Dedifferentiated amniotic fluid mesenchymal stem cell (primary cell): ENCODE measurements at regions not wholly inside any gene's neighbourhood (a gene's known extent, or its start where the extent isn't known, plus 50 kb on each side); places are given as distances from the start of the nearest gene placed in this dataset.

Source experiments
- DNase-seq: peaks from one replicate; pipeline ENCODE4 v3.0.0-alpha.2; 2016; ENCODE audit errors: extremely low spot score

DNA sequence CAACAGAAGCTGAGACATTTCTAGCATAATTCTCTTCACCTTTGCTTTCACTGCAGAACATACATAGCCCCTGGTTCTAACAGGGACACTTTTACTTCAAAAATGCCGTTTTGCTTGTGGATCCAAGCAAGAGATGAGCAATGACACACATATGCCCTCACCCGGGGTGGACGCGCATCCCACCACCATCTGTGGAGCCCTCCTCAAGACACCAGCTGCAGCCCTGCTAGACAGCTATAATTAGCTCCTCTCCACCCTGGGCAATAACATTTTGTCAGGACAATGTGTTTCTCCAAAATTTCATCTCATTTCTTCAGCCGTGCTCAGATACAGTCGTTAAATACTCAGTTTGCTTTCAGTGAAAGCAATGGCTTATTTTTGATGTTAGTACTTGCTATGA is 368.7 kb upstream of the RAB6C start:
- no peak for DNase-seq

GRCh38 chr2:129611471-129611870 is 368.0 kb upstream of the RAB6C start:
- no peak for DNase-seq

- no peak for DNase-seq
Observed at GRCh38 chr2:129619471-129619870, 360.0 kb upstream of the RAB6C start.

GRCh38 chr2:129620411-129620810 is 359.1 kb upstream of the RAB6C start:
- no peak for DNase-seq

GRCh38 chr2:129623783-129624182 is 355.7 kb upstream of the RAB6C start:
- no peak for DNase-seq

GRCh38 chr2:129627437-129627836 is 352.0 kb upstream of the RAB6C start:
- DNase-seq, result no peak

DNA sequence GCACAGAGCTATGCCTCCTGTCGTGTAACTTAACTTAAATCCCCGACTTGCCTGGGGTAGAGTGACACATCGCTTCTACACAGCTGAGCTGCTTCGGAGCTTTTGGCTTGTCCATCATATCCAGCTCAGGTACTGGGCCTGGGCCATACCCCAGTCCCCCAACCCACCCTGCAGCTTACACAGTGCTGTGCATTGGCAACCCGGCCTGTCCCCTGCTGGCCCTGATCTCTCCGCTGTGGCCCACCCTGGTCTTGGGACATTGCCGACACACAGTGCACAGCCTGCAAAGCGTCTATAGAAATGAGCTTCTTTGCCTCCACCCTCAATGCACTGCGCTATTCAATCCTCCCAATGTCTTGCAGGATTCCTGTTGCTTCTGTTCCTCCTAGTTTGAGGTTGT is 342.8 kb upstream of the RAB6C start:
- DNase-seq, result no peak

DNA sequence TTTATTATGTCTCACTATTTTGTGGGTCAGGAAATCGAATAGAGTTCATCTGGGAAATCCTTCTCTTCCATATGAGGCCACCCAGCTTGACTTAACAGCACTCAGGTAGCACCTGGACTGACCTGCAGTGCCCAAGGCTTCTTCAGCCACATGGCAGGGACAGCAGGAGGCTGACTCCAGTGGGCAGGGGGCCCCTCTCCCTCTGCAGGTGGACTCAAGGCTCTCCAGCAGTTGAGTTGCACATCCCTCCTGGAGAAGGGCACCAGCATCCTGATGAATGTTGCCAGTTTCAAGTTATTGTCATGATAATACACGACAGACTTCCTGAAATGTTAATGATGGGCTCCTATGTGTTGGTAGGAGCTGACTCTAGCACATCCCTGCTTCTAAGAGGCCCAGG is 338.1 kb upstream of the RAB6C start:
- DNase-seq, result no peak

DNA sequence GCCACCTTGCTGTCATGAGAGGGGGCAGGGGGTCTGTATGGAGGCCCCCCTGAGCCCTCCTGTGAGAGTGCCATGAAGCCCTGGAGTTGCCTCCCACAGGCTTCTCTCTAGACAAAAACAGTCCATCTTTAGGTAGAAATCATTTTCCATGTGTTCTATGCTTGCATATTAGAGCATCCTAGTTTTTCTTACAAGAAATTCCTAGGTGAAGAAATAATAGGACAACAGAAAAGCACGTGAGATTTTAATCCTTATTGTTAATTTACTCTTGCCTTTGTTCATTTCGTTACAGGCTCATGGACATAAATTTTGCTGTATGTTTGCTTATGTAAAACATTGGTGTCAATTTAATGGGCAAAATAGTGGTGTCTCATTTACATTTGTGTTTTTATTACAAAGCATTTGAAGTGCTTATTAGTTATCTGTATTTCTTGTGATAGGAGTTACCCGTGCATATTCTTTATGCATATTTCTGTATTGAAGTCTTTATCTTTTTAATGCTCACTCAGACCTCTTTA is 336.9 kb upstream of the RAB6C start:
- DNase-seq, result no peak

- DNase-seq, result no peak
Observed at GRCh38 chr2:129645335-129645734, 334.1 kb upstream of the RAB6C start.

DNA sequence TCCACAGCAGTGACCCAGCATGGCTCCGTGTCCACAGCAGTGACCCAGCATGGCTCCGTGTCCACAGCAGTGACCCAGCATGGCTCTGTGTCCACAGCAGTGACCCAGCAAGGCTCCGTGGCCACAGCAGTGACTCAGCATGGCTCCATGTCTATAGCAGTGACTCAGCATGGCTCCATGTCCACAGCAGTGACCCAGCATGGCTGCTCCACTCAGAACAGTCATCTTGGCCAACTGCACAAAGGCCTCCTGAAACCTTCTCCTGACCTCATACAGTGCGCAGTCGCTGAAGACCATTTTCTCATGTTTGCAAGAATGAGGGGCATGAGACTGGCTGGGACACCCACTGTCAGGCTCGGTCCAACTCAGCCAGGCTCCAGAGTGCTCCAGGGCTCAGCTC is 333.4 kb upstream of the RAB6C start:
- DNase-seq, result no peak

DNA sequence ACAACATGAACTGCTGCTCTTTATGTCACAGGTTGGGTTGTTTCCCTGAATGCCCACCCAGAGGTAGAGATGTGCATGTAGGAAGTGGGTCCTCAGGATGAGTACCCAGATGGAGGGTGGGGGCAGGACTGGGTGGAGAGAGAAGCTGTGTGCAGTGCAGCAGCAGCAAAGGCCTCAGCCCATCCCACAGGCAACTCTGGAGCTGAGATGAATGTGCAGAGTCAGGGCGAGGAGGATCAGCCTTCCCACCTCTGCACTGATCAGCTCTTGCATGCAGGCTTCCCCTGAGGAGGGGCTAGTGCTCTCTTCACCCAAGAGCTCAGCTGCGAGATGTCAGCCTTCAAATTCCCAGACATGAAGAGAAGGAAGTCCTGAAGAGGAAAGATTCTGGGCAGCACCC is 326.2 kb upstream of the RAB6C start:
- no peak for DNase-seq

DNA sequence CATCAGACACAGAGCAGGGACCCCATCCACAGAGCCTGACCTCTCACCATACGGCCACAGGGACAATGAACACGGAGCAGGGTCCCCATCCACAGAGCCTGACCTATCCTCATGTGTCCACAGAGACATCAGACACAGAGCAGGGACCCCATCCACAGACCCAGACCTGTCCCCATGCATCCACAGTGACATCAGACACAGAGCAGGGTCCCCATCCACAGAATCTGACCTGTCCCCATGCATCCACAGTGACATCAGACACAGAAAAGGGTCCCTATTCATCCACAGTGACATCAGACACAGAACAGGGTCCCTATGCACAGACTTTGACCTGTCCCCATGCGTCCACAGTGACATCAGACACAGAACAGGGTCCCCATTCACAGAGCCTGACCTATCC is 325.1 kb upstream of the RAB6C start:
- no peak for DNase-seq

GRCh38 chr2:129656081-129656598 is 323.3 kb upstream of the RAB6C start:
- DNase-seq, result no peak

GRCh38 chr2:129658430-129658829 is 321.0 kb upstream of the RAB6C start:
- no peak for DNase-seq

- no peak for DNase-seq
Observed at GRCh38 chr2:129661935-129662334, 317.5 kb upstream of the RAB6C start.

GRCh38 chr2:129667577-129667976 is 311.9 kb upstream of the RAB6C start:
- no peak for DNase-seq

DNA sequence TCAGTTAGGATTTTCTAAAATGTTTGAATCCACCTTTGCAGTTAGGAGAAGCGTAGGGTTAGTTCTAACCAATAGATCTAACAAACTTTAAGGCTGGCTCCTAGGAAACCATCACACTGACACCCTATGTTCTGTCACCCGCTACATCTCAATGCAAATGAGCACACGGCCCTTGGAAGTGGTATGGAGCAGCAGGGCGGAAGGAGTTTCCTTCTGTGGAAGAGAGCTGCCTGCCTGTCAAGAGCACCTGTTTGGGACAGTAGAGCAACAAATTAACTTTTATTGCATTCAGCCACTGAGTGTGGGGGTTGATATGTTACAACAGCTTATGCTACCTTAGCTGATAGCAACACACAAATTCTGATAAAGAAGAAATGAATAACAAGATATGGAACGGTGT is 306.9 kb upstream of the RAB6C start:
- no peak for DNase-seq

GRCh38 chr2:129673234-129673633 is 306.2 kb upstream of the RAB6C start:
- DNase-seq, result no peak

- no peak for DNase-seq
Observed at GRCh38 chr2:129673847-129674711, 305.4 kb upstream of the RAB6C start.

DNA sequence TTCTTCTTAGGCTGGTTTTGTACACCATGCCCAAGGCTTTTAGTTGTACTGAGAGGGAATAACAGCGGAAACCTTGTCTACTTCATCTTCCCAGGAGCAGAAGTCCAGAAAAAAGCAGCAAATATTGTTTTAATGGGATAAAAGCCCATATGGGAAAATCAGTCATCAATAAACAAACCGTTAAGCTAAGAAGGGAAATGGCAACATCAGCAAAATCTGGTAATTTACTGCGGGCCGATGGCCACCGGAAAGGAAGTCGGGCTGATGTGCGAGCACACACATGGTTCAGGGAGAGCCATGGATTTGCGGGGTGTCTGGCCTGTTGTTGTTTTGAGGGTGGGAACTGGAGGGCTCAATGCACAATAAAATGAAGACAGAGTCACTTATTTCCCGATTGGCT is 300.7 kb upstream of the RAB6C start:
- no peak for DNase-seq

DNA sequence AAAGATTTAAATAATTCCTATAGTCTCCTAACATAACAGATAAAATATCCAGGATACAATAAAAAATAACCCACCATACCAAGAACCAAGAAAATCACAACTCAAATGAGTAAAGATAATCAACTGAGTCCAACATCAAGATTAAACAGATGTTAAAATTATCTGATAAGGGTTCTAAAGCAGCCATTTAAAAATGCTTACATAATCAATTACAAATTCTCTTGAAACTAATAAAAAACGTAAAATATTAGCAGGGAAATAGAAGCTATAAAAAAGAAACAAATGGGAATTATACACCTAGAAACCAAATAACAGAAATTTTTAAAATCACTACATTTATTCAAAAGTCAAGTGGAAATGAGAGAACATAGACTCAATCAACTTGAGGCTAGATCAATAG is 297.7 kb upstream of the RAB6C start:
- DNase-seq, result no peak

DNA sequence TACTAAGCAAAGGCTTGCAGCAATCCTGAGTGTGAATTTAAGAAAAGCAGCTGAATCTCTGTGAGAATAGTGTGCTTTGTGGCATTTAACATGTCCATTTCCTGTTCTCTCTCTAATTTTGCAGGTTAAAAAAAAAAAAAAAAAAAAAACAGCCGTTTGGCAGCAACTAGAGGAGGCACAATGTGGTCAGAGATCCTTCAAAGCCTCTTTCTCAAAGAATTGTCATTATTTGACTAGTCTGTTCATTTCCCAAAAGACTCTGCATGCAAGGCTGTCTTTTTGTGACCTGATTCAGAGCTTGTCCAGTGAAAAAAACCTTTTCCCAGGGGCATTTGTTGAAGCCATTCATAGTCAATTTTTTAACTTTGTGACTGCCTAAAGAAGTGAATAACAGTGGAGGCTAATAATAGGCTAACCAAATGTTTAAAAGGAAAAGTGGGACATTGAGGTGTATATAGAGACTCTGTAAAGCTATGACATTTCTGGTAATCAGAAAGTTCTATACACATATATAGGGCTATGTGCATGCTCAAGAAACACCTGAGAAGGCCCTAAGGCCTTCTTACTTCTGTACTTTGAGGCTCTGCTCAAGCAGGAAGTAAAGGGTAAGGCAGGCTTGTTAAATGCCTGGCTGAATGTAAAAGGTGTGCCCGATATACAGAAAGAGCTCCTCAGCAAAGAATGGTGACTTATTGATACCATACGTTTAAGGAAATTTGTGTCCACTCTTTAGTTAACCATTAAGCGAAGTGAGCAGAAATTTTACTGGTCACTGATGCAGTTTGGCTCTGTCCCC is 289.6 kb upstream of the RAB6C start:
- no peak for DNase-seq
